ENCODE measurements at regions not wholly inside any gene's neighbourhood (a gene's known extent, or its start where the extent isn't known, plus 50 kb on each side); places are given as distances from the start of the nearest gene placed in this dataset.

DNA sequence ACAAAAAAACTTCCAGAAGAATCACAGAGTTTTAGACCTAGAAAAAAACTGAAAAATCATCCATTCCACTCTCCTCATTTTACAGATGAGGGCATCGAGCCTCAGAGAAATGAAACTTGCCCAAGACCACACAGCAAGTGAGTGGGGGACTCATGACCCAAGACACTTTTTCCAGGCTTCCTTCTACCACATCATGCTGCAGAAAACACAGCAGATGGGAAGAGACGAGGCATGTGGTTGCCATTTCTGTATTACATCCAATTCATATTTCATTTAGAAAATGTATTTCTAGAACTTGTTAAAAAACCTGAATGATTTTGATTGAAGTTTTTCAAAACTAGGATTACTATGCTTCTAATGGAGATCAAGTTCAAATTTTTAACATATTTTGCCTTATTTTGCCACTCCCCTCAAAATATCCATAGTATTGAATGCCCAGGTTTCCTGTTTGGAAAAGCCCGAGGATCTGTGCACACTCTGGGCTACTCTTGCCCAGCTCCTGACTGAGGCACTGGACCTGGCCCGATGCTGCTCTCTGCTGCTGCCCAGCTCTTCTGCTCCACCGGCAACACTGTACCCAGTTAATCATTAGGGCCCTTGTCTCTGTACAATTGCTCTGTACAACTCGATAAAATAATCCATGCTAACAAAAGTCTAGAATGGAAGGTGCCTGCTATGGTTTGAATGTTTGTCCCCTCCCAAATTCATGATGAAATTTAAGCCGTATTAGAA, 157.4 kb downstream of the EFNB2 start:
- ATAC-seq (ENCODE audit: low FRiP score), result no peak
- DNase-seq, result no peak
- H3K9me3 ChIP-seq (ENCODE audit: control insufficient read depth, low read length), result no peaks in the 10 kb centered on the region
- intact Hi-C loops (cut with DNase I), result no loop called here
- 61 to 64% methylated on average over 7 of the region's 7 CpGs for WGBS, 2 donors
- H3K36me3 ChIP-seq (ENCODE audit: control insufficient read depth in 1 of 2, insufficient read depth in 2 of 2, low read length in 1 of 2), result no peaks in the 10 kb centered on the region
- H3K27ac ChIP-seq (ENCODE audit: low read depth in 1 of 2, low read length in 2 of 2), result no peak overlapping the region
- H3K4me1 ChIP-seq (ENCODE audit: control insufficient read depth in 1 of 2, insufficient read depth in 2 of 2, low read length in 2 of 2), result peaks cover 0 to 3% of the 10 kb centered on the region in 2 donors
- H3K27me3 ChIP-seq (ENCODE audit: control insufficient read depth in 1 of 2, insufficient read depth in 2 of 2, low read length in 1 of 2), result no peaks in the 10 kb centered on the region
- no peak overlapping the region for H3K4me3 ChIP-seq (ENCODE audit: low read length in 2 of 2)

DNA sequence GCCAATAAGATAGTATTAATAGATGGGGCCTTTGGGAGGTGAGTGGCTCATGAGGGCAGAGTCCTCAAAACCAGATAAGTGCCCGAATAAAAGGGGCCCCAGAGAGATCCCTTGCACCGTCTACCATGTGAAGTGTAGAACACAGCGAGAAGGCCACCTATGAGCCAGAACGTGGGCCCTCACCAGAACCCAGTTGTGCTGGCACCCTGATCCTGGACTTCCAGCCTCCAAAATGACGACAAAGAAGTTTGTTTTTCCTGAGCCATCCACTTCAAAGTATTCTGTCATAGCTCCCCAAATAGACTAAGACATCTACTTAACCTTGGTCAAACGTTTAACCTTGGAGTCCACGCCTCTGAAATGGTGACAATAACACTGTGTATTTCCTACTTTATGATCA, 158.1 kb downstream of the EFNB2 start:
- Histone ChIP-seq H3K9me3 (ENCODE audit: control insufficient read depth, low read length) (no peaks in the 10 kb centered on the region), H3K27me3 (ENCODE audit: control insufficient read depth in 1 of 2, insufficient read depth in 2 of 2, low read length in 1 of 2) (no peaks in the 10 kb centered on the region), H3K27ac (ENCODE audit: low read depth in 1 of 2, low read length in 2 of 2) (no peak overlapping the region), H3K4me1 (ENCODE audit: control insufficient read depth in 1 of 2, insufficient read depth in 2 of 2, low read length in 2 of 2) (peaks cover 0 to 3% of the 10 kb centered on the region in 2 donors), H3K4me3 (ENCODE audit: low read length in 2 of 2) (no peak overlapping the region), H3K36me3 (ENCODE audit: control insufficient read depth in 1 of 2, insufficient read depth in 2 of 2, low read length in 1 of 2) (no peaks in the 10 kb centered on the region)
- ATAC-seq (ENCODE audit: low FRiP score), result no peak
- DNase-seq, result no peak
- WGBS, 2 donors, result 78 to 82% methylated on average over 7 of the region's 7 CpGs
- intact Hi-C loops (cut with DNase I), result no loop called here

DNA sequence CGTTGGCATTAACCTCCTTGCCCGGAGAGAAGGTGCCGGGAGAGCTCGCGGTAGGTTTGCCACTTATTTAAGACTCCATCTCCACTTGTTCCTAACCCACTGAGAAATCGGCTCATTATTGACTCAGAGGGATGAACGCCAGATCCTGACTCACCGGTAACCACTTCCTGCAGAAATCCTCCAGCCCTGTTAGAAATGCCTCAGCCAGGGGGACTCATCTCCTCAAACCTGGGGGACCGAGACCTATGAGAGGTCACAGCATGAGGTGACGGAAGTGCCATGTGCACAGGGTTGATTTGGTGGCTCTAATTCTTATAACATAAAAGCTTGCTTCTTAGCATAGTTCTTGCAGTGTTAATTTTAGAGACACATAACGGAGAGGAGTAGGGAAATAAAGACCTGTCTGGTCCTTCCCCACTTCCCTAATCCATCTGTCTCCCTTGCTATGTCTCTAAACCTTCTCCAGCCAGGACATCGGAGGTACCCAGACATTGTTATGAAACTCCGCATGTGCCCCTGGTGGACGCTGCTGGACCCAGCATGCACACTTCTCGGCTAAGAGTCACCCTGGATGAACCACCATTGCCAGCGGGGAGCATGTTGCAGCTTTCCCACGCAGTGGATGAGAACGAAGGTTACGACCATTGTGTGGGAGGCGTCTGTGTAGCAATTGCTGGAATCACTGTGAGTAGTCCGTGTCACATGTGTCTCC, 158.9 kb downstream of the EFNB2 start:
- peaks cover 0 to 3% of the 10 kb centered on the region in 2 donors for H3K4me1 ChIP-seq (ENCODE audit: control insufficient read depth in 1 of 2, insufficient read depth in 2 of 2, low read length in 2 of 2)
- H3K4me3 ChIP-seq (ENCODE audit: low read length in 2 of 2), result no peak overlapping the region
- no peak overlapping the region for H3K27ac ChIP-seq (ENCODE audit: low read depth in 1 of 2, low read length in 2 of 2)
- intact Hi-C loops (cut with DNase I), result no loop called here
- H3K36me3 ChIP-seq (ENCODE audit: control insufficient read depth in 1 of 2, insufficient read depth in 2 of 2, low read length in 1 of 2), result no peaks in the 10 kb centered on the region
- H3K9me3 ChIP-seq (ENCODE audit: control insufficient read depth, low read length), result no peaks in the 10 kb centered on the region
- H3K27me3 ChIP-seq (ENCODE audit: control insufficient read depth in 1 of 2, insufficient read depth in 2 of 2, low read length in 1 of 2), result no peaks in the 10 kb centered on the region
- DNase-seq (peak in 1 of 2 donors; percentile 62), ATAC-seq (ENCODE audit: low FRiP score) (no peak)
- 63 to 70% methylated on average over 21 of the region's 21 CpGs for WGBS, 2 donors

DNA sequence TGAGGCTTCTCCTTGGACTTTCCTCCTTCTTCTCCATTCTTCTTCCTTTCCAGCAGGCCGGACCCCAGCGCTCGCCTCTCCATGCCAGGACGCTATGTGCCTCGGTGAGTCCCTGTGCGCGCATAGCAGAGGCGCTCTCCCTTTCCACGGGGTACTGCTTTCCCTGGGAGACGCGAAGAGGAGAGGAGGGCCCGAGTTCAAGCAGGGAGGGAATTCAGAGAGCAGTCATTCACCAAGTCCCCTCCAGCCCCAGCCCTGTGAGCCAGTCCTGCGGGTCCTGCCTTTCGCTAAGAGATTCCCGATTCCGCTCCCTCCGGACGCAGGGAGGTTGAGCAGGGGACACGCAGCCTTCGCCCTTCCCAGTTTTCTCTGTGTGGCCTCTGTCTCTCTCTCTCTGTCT, 160.4 kb downstream of the EFNB2 start:
- H3K36me3 ChIP-seq (ENCODE audit: control insufficient read depth in 1 of 2, insufficient read depth in 2 of 2, low read length in 1 of 2), result no peaks in the 10 kb centered on the region
- no peak for DNase-seq
- no peak overlapping the region for H3K27ac ChIP-seq (ENCODE audit: low read depth in 1 of 2, low read length in 2 of 2)
- no peaks in the 10 kb centered on the region for H3K9me3 ChIP-seq (ENCODE audit: control insufficient read depth, low read length)
- ATAC-seq (ENCODE audit: low FRiP score), result no peak
- 96 to 97% methylated on average over 20 of the region's 20 CpGs for WGBS, 2 donors
- H3K4me1 ChIP-seq (ENCODE audit: control insufficient read depth in 1 of 2, insufficient read depth in 2 of 2, low read length in 2 of 2), result peaks cover 0 to 3% of the 10 kb centered on the region in 2 donors
- H3K27me3 ChIP-seq (ENCODE audit: control insufficient read depth in 1 of 2, insufficient read depth in 2 of 2, low read length in 1 of 2), result no peaks in the 10 kb centered on the region
- no peak overlapping the region for H3K4me3 ChIP-seq (ENCODE audit: low read length in 2 of 2)
- intact Hi-C loops (cut with DNase I), result no loop called here

DNA sequence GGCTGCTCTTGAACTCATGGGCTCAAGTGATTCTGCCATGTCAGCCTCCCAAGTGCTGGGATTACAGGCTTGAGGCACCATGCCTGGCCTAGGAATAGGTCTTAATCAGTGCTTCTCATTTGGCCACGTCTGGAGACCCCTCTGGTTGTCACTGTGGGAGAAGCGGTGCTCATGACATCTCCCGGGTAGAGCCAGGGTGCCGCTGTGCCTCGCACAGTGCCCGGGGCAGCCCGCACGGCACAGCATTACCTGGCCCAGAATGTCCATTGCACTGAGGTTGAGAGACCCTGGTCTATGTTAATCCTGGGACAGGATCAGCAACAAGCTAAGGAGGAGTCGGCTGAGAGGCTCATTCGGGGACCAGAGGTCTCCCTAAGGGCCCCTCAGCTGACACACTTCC, 160.8 kb downstream of the EFNB2 start:
- H3K4me3 ChIP-seq (ENCODE audit: low read length in 2 of 2), result no peak overlapping the region
- H3K27ac ChIP-seq (ENCODE audit: low read depth in 1 of 2, low read length in 2 of 2), result no peak overlapping the region
- H3K27me3 ChIP-seq (ENCODE audit: control insufficient read depth in 1 of 2, insufficient read depth in 2 of 2, low read length in 1 of 2), result no peaks in the 10 kb centered on the region
- no peaks in the 10 kb centered on the region for H3K36me3 ChIP-seq (ENCODE audit: control insufficient read depth in 1 of 2, insufficient read depth in 2 of 2, low read length in 1 of 2)
- H3K4me1 ChIP-seq (ENCODE audit: control insufficient read depth in 1 of 2, insufficient read depth in 2 of 2, low read length in 2 of 2), result peaks cover 0 to 3% of the 10 kb centered on the region in 2 donors
- intact Hi-C loops (cut with DNase I), result loop anchor here in 1 of 2 donors (5.0 kb wide), 3 partner anchors 98 to 543 kb away; no protein-coding TSS in a partner anchor
- DNase-seq, result no peak
- ATAC-seq (ENCODE audit: low FRiP score), result no peak
- no peaks in the 10 kb centered on the region for H3K9me3 ChIP-seq (ENCODE audit: control insufficient read depth, low read length)
- 95 to 96% methylated on average over 10 of the region's 10 CpGs for WGBS, 2 donors

DNA sequence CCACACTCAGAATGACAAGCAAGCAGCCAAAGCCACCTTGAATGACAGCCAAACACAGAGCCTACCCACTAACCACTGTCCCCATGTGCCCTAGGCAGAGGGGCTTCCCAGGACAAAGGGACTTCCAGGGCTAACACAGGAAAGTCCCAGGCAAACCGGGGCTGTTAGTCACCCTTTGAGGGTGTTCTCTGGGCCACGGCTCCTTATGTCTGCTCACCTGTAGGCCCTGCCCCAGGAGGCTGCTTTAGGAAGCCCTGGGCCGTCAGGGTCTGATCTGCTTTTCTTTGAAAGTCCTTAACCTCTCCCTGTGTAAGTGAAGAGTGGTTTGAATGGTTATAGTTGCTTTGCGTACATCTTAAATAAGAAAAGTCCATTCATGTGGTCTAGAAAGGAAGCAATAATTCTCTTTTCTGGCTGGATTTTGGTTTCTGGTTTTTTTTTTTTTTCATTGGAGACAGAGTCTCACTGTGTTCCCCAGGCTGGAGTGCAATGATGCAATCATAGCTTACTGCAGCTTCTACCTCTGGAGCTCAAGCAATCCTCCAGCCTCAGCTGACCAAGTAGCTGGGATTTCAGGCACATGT, 161.4 kb downstream of the EFNB2 start:
- no peaks in the 10 kb centered on the region for H3K27me3 ChIP-seq (ENCODE audit: control insufficient read depth in 1 of 2, insufficient read depth in 2 of 2, low read length in 1 of 2)
- H3K36me3 ChIP-seq (ENCODE audit: control insufficient read depth in 1 of 2, insufficient read depth in 2 of 2, low read length in 1 of 2), result no peaks in the 10 kb centered on the region
- intact Hi-C loops (cut with DNase I), result loop anchor here in 1 of 2 donors (5.0 kb wide), 3 partner anchors 98 to 543 kb away; no protein-coding TSS in a partner anchor
- ATAC-seq (ENCODE audit: low FRiP score), result peak; percentile 28
- no peak for DNase-seq
- peak overlapping the region in 1 of 2 donors; percentile 8 for H3K27ac ChIP-seq (ENCODE audit: low read depth in 1 of 2, low read length in 2 of 2)
- peaks cover 0 to 3% of the 10 kb centered on the region in 2 donors for H3K4me1 ChIP-seq (ENCODE audit: control insufficient read depth in 1 of 2, insufficient read depth in 2 of 2, low read length in 2 of 2)
- H3K9me3 ChIP-seq (ENCODE audit: control insufficient read depth, low read length), result no peaks in the 10 kb centered on the region
- no peak overlapping the region for H3K4me3 ChIP-seq (ENCODE audit: low read length in 2 of 2)
- 33 to 49% methylated on average over 4 of the region's 4 CpGs for WGBS, 2 donors

DNA sequence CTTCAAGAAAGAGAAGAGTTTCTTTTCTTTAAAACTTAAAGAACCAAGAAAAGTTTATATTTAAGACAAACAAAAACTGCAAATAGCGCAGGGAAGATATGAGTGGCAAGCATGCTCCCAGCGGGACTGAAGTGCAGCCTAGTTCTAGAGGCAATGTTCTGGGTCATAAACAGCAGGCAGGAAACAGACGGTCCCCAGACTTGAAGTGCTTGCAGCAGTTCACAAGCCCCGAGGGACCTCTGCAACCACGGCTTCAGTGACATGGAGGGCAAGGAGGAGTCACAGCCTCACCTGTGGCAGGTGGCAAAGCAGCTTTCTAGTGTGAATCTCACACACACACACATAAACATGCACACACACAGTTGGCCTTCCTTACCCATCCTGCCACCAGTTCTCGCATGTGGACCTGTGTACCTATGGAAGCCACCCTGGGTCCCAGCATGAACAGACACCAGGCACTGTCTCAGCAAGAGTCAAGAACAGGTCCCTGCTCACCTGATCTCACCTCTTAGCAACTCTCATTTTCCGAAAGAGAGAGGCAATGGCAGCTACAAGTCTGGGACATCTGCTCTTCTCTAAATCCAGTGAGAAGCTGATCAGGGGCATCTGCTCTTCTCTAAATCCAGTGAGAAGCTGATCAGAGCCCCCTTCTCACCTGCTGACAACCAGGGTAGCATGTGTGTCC, 162.0 kb downstream of the EFNB2 start:
- no peak for DNase-seq
- no peaks in the 10 kb centered on the region for H3K9me3 ChIP-seq (ENCODE audit: control insufficient read depth, low read length)
- no peaks in the 10 kb centered on the region for H3K36me3 ChIP-seq (ENCODE audit: control insufficient read depth in 1 of 2, insufficient read depth in 2 of 2, low read length in 1 of 2)
- H3K4me1 ChIP-seq (ENCODE audit: control insufficient read depth in 1 of 2, insufficient read depth in 2 of 2, low read length in 2 of 2), result peaks cover 0 to 3% of the 10 kb centered on the region in 2 donors
- no peaks in the 10 kb centered on the region for H3K27me3 ChIP-seq (ENCODE audit: control insufficient read depth in 1 of 2, insufficient read depth in 2 of 2, low read length in 1 of 2)
- H3K4me3 ChIP-seq (ENCODE audit: low read length in 2 of 2), result no peak overlapping the region
- intact Hi-C loops (cut with DNase I), result loop anchor here in 1 of 2 donors (5.0 kb wide), 3 partner anchors 99 to 544 kb away; no protein-coding TSS in a partner anchor
- peak overlapping the region in 1 of 2 donors; percentile 15 for H3K27ac ChIP-seq (ENCODE audit: low read depth in 1 of 2, low read length in 2 of 2)
- ATAC-seq (ENCODE audit: low FRiP score), result no peak
- WGBS, 2 donors, result 32 to 36% methylated on average over 7 of the region's 7 CpGs

Data from aorta (tissue), 5 donors.